Panc1 (cell line): ENCODE measurements at regions not wholly inside any gene's neighbourhood (a gene's known extent, or its start where the extent isn't known, plus 50 kb on each side); places are given as distances from the start of the nearest gene placed in this dataset.

ENCODE experiments used
- POLR2AphosphoS5 ChIP-seq: IDR thresholded peaks from 2 replicates; pipeline ENCODE4 v1.6.1; 2012; ENCODE audit warnings: mild to moderate bottlenecking, low read depth, low read length, moderate library complexity
- TF ChIP-seq, protein P1 (sequence below): fragments of 450-650 bp; IDR thresholded peaks from 2 replicates; pipeline ENCODE4 v1.5.1; 2017; ENCODE audit warnings: mild to moderate bottlenecking

DNA sequence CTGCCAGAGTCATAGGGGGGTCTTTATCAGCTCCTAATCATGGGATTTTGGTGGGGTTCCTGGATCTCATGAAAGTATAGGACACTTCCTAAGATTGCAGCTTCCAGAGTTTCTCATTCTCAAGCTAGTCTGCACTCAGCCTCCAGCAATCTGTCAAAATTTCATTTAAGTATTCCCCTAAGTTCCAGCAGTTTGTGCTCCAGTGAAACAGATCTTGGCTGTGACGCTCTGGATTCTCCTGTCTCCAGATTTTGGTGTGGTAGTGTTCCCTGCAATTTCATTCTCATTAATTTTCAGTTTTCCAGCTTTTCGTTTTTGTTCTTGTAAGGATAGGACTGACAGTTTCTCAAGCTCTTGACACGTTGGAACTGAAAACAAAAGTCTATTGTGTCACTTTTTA lies 908.9 kb upstream of the MIR17HG start:
- no peak for TF ChIP-seq POLR2AphosphoS5
- TF ChIP-seq, protein P1, sequence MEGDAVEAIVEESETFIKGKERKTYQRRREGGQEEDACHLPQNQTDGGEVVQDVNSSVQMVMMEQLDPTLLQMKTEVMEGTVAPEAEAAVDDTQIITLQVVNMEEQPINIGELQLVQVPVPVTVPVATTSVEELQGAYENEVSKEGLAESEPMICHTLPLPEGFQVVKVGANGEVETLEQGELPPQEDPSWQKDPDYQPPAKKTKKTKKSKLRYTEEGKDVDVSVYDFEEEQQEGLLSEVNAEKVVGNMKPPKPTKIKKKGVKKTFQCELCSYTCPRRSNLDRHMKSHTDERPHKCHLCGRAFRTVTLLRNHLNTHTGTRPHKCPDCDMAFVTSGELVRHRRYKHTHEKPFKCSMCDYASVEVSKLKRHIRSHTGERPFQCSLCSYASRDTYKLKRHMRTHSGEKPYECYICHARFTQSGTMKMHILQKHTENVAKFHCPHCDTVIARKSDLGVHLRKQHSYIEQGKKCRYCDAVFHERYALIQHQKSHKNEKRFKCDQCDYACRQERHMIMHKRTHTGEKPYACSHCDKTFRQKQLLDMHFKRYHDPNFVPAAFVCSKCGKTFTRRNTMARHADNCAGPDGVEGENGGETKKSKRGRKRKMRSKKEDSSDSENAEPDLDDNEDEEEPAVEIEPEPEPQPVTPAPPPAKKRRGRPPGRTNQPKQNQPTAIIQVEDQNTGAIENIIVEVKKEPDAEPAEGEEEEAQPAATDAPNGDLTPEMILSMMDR = no peak
